NCI-H2196 treated with DMSO at 0.1 percent for 48 hours (cell line): ENCODE measurements at regions not wholly inside any gene's neighbourhood (a gene's known extent, or its start where the extent isn't known, plus 50 kb on each side); places are given as distances from the start of the nearest gene placed in this dataset.
"Not testable (repeated sequence)": the region's sequence is repeated elsewhere in the genome, so short reads cannot be mapped to it uniquely, and the experiment has no call there.

Source experiments
- DNase-seq: peaks from one replicate; lab custom pipeline; 2025; ENCODE audit not compliant: unreplicated experiment; lab: John Stamatoyannopoulos, UW

DNA sequence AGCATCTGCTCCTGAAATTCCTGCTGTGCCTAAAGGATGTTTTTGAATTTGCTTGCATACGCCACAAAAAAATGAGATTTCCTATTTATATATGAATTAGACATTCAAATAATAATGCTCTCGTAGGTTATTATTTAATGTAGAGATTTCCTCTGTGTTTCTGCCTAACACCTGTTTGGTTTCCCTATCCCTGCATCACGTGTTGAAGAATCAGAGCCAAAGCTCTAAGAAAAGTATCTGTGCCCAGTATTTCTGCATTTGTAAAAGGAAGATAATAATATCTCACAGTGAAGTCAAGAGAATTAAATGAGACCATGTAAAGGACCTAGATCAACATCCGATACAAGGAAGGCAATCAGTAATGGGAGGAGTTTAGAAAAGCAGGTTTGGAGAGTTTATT is 179.5 kb downstream of the HNRNPD start:
- DNase-seq, result no peak

GRCh38 chr4:82192017-82192673 is 181.6 kb downstream of the HNRNPD start:
- no peak for DNase-seq

- no peak for DNase-seq
Measured at GRCh38 chr4:82181789-82182188, 192.0 kb downstream of the HNRNPD start.

GRCh38 chr4:82172186-82172585 is 201.6 kb downstream of the HNRNPD start:
- DNase-seq, result no peak

DNA sequence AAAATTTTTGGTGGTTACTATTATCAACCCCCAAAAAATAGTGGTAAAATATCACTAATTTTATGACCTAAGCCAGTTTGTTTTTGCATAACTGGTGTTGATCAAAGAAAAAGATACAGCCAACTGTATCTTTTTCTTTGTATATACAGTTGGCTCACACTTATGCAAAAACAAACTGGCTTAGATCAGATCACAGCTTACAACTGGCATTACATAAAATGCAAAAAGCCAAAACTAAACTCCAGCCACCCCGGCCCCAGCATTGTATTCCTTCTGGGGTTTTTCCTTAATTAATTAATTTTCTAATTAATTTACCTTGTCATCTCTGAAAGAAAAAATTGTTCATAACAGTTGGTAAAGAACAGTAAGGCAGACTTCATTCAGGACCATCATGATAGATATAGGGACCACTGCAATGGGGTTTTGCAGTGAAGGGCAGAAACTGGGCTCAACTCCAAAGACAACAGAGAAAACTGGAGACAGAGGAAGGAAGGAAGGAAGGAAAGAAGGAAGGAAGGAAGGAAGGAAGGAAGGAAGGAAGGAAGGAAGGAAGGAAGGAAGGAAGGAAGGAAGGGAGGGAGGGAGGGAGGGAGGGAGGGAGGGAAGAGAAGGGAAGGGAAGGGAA is 202.1 kb downstream of the HNRNPD start:
- DNase-seq, result no peak

DNA sequence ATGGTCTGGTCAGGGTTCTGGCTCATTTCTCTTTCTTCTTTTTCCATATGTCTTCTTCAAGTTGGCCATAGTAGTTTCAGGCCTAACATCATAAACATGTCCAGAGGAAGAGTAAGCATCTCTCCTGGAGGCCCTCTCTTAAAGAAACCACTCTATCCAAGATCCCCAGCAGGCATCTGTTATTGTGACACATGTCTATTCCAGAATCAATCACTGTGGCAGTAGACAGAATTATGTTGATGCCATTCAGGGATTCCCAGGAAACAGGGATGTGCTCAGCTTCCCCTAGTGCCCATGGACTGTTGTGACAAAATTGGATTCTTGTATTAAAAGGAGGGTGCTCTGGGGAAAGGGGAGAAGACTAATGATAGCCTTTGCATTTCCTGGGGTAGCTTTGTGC is 224.0 kb downstream of the HNRNPD start:
- DNase-seq, result no peak

DNA sequence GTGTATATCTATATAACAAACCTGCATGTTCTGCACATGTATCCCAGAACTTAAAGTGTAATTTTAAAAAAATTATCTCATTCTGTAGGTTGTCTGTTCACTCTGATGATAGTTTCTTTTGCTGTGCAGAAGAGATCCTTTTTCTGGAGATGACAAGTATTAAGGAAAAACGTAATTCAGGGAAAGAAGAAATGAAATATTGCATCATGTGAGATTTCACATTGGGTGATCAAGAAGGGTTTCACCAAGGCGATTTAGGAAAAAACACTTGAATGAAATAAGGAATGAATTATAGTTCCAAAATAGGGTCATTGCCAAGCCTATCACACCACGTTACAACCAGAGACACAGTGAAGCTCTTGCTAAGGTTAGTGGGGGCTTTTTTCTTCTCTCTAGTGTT is 227.9 kb downstream of the HNRNPD start:
- no peak for DNase-seq

DNA sequence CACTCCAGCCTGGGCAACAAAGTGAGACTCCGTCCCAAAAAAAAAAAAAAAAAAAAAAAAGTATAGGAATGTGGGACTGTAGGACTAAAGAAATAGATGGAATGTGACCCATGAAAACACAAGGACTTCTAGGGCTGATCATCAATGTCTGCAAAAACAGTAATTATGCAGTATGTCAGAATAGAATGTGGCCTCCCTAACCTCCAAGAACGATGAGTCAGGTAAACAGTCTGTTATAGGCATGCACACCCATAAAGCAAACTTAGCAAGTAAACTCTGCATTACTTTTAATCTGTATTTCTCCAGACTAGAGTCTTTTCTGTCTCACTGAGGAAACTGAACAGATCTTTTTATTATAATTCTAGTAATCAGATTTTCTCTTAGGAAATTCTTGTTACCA is 233.4 kb downstream of the HNRNPD start:
- no peak for DNase-seq

GRCh38 chr4:82139287-82139686 is 234.5 kb downstream of the HNRNPD start:
- DNase-seq, result no peak

DNA sequence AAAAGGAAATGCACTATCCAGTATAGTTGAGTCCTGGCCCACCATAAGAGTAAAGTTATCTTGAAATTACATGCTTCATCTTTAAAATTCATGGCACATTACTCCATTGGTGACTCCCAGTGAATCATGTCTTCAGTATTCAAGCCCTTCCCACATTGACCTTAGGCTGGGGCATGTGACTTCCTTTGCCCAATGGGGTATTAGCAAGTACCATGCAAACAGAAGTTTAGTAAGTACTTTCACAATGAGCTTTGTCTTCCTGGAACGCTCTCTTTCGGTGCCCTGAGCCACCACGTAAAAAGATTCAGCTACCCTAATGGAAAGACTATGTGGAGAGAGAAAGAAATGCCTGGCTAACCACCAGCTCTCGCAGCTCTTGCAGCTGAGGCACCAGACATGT is 235.4 kb downstream of the HNRNPD start:
- DNase-seq, result no peak

DNA sequence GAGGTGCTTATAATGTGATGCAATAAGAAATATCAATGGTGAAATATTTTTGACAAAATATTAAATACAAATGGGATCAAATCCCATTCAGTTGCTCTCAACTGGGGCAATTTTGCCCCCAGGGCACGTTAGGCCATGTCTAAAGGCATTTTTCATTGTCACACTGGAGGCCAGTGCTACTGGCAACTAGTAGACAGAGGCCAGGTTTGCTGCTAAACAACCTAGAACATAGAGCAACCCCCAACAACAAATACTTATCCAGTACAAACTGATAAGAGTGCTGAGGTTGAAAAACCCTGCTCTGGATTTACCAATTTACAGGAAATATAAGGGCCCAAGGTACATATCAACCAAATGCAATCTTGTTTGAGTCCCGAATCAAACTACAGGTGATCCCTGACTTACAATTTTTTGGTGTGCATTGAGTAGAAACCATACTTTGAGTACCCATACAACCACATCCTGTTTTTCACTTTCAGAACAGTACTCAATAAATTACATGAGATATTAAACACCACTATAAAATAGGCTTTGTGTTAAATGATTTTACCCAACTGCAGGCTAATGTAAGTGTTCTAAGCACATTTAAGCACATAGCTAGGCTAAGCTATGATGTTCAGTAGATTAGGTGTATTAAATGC is 237.5 kb downstream of the HNRNPD start:
- DNase-seq, result no peak

DNA sequence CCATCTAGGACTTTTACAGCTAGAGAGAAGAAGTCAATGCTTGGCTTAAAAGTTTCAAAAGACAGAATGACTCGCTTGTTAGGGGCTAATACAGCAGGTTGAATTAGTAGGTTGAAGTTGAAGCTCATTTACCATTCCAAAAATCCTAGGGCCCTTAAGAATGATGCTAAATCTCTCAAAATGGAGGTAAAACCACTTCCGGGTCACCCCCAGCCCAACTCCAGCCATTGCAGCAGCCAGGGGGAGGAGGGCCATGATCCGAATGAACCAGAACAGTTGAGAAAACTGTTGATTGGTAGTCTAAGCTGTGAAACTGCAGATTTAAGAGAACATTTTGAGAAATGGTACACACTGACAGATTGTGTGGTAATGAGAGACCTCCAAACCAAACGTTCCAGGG is 245.4 kb downstream of the HNRNPD start:
- no peak for DNase-seq

DNA sequence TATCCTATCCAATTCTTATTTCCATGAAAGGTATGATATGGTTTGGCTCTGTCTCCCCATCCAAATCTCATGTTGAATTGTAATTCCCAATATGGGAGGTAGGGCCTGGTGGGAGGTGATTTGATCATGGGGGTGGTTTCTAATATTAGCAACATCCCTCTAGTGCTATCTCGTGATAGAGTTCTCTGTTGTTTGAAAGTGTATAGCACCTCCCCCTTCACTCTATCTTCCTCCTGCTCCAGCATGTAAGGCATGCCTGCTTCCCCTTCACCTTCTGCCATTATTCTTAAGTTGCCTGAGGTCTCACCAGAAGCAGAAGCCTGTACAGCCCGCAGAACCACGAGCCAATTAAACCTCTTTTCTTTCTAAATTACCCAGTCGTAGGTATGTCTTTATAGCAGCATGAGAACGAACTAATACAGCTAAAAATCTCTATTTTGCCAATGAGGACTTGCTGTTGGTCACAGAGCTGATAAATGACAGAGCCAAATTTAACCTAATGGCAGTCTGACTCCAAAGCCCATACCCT is 247.2 kb downstream of the HNRNPD start:
- no peak for DNase-seq

DNA sequence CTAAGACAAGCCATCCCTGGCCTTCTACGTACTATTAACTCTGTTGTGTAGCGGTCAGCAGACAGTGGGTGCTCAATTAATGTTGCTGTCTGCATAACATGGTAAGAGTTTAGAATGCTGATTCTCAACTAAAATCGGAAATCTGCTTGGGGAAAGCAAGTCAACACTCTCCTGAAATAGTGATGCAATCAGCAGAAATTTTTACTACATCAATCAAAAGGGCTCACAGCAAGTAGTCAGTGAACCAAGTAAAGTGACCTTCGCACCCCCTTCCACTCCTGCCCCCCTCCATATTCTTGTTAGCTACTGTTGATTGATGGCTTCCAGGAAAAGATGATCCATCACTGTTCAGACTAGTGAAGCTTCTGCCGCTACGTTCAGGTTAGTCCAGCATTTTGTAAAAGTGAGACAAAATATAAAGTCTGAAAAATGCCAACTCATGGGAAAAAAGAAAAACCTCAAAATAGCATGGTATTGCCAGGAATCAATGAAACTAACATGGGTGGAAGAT is 247.9 kb downstream of the HNRNPD start:
- no peak for DNase-seq

- no peak for DNase-seq
Measured at GRCh38 chr4:82124932-82125786, 248.6 kb downstream of the HNRNPD start.

DNA sequence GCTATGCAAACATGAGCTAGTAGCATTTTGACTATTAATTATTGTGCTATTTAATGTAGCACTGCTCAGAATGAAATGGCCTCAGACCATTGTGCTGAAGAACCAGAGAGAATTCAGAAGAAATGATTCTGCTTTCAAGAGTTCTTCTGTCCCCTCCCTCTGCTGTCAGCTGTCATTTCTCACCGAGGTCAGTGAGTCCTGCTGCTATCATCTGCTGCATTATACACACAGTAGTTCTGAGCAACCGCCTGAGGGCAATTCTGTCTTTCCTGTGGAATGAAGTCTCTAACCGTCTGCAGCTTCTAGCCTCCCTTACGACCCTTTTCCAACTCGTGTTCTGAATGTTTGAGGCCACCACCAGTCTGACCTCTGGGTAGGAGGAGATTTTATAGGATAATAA is 249.4 kb downstream of the HNRNPD start:
- DNase-seq, result no peak

DNA sequence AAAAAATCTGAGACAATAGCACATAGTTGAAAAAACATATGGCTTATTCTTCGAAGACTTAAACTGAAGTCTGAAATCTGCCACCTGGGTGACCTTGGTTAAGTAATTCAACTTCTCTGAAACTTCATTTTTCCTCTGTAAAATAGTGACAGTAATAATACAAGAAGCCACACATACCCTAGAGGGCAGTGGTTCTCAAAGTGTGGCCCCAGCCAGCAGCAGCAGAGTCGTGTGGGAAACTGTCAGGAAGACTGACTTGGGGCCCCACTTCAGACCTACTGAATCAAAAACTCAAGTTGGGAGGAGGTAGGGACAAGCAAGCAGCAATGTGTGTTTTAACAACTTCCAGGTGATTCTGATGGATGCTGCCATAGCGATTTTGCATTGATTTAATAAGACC is 249.9 kb downstream of the HNRNPD start:
- no peak for DNase-seq

DNA sequence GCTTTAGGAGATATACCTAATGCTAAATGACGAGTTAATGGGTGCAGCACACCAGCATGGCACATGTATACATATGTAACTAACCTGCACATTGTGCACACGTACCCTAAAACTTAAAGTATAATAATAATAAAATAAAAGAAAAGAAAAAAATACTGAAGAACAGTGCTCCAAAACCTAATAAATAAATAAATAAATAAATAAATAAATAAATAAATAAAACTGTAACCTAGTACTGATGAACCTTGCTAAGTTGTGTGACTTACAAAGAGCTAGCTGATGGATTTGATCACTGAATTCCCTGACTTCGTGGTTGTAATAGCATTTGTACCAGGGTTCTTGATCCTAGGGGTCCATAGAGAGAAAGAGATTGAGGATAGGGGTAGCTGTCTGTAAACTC is 258.6 kb downstream of the HNRNPD start:
- DNase-seq, result not testable (repeated sequence)

- no peak for DNase-seq
Measured at GRCh38 chr4:82108506-82108905, 265.3 kb downstream of the HNRNPD start.

DNA sequence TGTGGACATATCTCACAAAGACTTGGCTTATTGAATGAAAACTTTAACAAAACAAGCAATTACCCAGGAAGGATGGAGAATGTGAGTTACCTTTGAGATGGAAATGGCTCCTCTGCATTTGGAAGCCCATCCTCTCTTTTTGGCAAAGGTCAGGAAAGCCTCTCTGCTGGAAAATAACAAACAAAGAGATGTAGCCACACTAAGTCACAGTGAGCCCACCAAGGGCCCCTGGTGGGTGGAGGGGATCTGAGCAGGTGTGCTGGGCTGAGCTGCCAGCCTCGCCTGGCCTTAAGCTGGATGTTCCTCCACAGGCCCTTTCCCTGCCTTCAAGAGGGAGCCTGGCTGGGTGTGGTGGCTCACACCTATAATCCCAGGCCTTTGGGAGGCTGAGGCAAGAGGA is 269.2 kb downstream of the HNRNPD start:
- DNase-seq, result no peak

DNA sequence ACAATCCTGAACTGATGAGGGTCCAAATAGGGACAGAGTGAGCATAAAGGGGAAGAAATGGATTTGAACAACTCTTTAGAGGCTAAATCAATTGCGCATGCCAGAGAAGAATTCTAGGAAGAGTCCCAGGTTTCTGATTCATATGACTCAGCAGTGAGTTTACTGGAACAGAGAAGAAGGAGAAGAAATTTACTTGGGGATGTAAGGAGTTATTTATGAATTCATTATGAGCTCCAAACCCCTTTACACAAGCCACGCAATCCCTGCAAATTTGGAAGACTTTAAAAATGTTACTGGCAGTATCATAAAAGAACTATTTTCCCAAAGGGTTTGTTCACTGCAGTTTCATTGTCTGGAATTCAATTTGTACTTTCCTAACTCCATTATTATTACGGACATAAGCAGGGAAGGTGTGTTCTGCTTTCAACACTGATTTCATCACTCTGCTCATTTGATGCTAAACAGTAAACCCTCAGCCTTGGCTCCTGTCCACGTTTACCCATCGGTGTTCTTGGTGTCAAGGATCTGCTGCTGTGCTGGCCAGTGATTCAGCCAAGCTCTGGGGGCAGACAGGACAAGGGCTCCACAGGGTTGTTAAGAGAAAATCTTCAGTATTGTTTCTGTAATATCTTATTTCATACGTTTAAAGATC is 273.7 kb downstream of the HNRNPD start:
- DNase-seq, result no peak
